HG02642 (cell line): ENCODE measurements at regions not wholly inside any gene's neighbourhood (a gene's known extent, or its start where the extent isn't known, plus 50 kb on each side); places are given as distances from the start of the nearest gene placed in this dataset.
"Not testable (repeated sequence)": the region's sequence is repeated elsewhere in the genome, so short reads cannot be mapped to it uniquely, and the experiment has no call there.

Experiments
- ATAC-seq: cut with Tn5 transposase; IDR thresholded peaks from one replicate; pipeline ENCODE4 v1.9.1; 2021; ENCODE audit warnings: mild to moderate bottlenecking; ENCODE audit not compliant: unreplicated experiment, poor library complexity

DNA sequence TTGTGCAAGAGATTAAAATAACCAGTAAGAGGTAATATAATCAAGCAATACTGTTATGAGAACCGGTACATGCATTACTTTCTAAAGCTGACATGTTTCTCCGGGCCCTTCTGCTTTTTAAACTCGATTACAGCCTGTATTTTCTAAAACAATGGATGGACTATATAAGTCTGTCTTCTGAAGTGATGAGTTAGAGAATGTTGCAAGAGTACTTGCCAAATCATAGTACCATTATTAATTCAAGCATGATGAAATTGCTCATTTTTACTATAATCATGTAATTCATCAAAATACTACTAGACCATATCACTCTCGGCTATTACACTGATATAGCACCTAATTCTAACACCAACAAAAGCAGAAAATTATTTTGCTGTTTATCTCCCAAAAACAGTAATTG lies 1240.3 kb upstream of the ACVR2A start:
- no peak for ATAC-seq

DNA sequence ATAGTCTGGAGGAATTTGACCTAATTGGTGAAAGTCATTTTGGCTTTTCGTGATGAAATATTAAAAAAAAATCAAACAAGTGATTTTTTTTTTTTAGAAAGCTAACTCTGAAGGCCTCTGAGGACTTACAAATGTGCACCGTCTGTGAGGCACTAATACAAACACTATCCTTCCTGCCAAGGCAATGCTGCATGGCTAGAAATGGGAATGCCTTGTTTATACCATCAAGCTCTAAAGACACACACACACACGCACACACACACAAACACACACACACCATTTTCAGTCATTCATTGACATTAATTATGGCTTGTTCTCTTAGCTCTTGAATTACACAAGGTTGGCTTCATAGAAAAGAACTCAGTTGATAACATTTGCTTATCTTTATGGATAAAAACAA lies 1242.0 kb upstream of the ACVR2A start:
- no peak for ATAC-seq

DNA sequence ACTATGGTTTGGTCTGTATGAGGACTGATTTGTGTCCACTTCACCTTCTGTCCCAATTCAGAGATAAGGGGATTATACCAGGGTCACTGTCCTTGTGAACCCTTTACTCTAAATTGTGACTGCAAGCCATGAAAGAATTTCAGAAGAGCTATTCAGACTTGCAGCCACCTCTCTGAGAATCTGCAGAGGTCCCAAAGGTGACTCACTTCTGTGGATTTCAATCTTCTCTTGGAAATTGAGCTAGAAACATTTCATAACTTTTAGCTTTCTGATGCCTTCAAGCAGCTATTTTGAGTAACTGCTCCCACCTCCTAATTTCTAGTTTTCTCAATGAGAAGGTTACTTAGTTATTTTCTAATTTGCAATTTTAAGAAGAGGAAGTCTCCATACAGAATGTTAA lies 1242.4 kb upstream of the ACVR2A start:
- no peak for ATAC-seq

DNA sequence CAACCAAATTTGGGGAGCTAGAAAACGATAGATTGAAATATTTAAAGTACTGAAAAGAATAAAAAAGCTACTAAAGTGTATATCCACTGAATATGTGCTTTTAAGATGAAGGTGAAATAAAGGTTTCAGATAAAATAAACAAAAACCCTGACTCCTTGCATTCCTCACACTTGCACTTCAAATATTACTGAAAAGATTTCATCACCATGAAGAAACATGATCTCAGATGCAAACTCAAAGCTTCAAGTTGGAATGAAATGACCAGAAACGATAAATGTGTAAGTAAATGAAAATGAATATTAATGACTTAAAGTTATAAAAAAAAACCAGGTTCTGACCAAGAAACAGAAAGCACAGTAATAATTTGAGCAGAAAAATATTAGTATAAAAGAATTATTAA lies 1246.0 kb upstream of the ACVR2A start:
- ATAC-seq, result no peak

DNA sequence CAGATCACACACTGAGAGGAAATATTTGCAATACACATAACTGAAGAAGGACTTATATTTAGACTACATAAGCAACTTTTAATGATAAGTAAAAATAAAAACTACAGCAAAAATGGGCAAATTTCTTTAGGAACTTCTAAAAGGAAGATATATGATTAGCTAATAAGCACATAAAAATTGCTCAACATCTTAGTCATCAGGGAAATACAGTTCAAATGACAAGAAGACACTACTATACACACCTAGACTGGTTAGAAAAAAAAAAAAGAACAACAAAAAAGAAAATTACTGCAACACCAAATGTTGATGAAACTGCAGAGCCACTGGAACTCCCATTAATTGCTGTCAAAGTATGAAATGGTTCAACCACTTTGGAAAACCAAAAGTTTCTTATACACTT lies 1247.5 kb upstream of the ACVR2A start:
- no peak for ATAC-seq

DNA sequence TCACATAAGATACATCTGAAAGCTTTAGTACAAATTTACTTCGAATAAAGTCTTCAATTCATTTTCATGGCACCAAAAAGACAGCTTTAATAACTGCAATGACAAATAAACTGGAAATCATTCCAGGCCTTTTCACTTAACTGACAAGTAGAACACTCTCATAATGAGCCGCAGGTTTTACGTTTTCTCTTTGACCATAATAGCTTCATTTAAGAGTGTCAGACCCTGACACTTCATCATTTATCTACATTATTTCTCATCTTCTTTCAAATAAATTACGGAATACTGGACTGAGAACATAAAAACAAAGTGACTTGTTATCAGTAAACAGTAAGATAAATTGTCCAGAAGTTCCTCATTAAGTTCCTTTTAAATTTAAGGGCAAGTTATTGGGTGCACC lies 1252.9 kb upstream of the ACVR2A start:
- ATAC-seq, result no peak

DNA sequence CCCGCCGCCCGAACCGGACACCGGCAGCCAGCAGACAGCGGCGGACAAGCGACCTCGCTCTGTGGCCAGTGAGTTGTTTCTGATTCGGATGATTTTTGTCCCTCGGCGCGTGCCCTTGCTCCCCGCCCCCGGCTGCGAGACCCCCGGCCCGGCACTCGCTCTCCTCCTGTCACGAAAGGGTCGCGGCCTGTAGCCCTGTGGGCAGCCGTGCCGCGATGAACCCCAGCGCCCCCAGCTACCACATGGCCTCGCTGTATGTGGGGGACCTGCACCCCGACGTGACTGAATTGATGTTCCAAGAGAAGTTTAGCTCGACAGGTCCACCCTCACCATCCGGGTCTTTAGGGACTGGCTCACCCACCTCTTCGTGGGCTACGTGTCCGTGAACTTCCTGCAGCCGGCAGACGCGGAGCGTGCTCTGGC lies 1257.5 kb upstream of the ACVR2A start:
- ATAC-seq, result no peak

DNA sequence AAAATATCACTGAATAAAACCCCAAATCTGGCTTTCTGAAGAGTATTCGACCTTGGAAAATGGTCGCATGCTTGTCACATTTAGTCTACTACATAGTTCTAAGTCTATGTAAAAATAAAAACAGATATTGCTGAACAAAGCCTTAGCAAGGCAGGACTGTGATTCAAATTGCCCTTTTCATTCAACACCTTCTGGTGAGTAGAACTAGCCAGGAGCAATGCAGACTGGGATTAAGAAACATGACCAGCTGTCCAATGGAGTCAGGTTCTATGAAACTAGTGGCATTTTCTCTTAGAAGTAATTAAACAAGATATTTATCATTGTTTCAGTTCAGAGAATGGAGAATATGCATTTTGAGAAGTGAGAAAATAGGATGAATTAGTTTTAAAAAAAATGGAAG lies 1260.5 kb upstream of the ACVR2A start:
- no peak for ATAC-seq

DNA sequence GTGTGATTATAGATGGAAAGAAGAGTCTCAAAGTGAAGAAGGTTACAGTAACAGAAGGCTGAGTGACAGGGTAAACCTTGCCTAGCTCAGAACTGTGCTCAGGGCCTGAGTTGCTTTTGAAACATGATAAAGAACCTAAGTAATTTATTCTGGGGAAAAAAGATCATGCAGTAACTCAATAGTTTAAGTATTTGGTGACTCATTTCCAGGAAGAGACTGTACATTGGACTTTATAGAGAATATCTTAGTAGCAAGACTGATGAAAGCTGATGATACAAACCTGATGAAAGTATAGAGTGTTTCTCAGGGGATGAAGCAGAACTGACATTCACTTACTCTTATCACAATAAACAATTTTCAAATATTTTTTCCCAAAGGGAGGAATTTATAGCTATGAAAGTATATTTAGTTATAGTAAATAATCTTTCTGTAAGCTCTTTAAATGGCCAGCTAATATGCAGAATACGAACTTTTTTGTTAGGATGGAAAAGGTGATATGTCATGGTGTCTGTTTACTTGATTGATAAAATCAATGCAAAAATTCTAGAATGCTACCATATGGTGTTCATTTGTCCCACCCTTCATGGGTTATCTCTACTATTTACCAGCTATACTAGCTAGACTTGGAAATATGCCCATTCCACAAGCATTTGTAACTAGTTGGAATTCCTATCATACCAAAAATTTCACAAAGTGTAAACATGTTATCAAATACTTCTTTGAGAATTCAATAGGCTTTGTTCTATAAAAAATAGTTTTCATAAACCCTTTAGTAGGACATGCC lies 1265.5 kb upstream of the ACVR2A start:
- no peak for ATAC-seq

DNA sequence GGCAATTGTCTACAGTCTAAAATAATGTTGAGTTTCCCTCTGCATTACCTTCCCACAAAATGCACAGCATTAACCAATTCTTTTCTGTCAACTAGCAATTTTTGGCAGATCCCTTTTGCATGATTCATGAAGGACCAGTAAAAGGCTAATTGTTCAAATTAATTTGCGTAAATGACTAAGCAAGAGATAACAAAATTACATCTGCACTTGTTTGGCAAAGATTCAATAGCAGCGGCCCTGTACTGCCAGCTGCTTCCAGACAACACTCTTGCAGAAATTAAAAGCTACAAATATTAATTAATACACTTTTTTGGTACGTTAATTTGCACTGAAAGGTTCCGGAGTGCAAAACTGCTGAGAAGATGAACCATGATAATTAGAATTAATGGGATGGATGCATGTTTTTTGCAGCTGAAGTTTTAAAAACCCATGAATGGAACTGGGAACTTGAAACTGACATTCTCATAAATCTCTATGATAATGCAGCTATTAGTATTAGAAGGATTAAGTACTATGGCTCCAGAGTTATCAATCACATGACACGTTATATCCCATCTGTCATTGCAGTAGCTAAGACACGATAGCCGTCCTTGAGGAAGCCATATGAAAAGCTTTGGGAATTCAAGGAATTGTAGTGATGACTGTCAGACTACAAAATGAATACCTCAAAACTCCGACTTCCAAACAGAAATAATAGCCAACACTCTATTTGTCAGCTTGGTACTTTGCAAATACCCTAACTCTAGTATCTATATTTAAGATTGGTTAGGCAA lies 1268.3 kb upstream of the ACVR2A start:
- no peak for ATAC-seq

DNA sequence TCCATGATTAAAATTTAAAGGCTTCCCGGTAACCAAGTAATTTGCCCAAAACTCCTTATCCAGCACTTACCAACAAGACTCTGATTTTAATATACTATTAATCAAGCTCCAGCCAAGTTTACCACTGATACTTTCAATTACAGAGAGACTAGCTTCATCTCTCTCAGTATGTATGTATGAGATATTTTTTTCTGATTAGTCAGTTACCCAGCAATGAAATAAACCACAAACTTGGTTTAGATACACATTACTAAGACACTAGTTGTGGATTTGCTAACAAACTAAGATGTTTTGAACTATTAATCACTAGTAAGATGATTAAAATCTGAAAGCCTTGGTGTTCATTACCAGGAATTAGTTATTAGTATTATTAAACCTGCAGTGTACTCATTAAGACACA lies 1272.2 kb upstream of the ACVR2A start:
- no peak for ATAC-seq

DNA sequence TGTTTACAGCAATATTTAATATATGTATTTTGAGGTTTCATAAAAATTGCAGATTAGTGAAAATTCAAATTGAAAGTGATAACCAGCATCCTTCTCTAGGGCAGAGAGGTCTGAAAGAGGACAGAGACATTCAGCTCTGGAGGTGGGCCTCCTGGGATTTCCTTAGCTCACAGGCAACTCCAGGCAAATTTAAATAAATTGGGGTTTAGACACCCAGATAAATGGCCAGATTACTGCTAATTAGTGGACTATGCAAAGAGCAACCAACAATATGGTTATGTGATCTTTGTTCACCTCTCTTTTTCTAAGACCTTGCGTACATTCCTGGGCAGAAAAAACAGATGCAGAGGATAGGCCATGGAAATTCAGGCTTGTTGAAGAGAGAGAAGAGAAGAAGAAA lies 1282.8 kb upstream of the ACVR2A start:
- no peak for ATAC-seq

DNA sequence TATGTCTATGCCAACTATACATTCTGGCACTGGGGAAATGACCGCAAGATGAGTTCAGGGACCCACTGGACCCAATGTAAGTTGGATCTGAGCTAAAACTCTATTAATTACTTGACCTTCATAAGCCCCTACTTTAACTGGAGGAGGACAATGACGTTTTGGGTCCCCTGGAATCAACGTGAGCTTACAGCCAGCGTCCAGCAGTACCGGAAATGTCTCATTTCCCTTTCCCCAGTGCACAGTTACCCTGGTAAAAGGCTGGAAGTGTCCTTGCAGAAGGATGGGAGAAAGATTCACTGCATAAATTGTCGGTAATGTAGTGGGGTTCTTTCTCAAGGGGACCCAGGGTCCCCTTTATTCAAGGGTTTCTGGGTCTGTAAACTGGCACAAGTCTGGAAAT lies 1297.6 kb upstream of the ACVR2A start:
- ATAC-seq, result no peak

DNA sequence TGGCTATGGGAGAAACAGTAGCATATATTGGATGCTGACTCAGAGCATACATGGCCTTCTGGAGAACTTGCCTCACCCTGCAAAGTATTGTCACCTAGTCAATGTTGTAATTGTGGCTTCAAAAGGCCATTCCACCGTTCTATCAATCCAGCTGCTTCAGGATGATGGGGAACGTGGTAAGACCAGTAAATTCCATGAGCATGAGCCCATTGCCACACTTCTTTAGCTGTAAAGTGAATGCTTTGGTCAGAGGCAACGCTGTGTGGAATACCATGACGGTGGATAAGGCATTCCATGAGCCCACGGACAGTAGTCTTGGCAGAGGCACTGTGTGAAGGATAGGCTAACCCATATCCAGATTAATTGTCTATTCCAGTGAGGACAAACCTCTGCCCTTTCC lies 1300.1 kb upstream of the ACVR2A start:
- no peak for ATAC-seq

DNA sequence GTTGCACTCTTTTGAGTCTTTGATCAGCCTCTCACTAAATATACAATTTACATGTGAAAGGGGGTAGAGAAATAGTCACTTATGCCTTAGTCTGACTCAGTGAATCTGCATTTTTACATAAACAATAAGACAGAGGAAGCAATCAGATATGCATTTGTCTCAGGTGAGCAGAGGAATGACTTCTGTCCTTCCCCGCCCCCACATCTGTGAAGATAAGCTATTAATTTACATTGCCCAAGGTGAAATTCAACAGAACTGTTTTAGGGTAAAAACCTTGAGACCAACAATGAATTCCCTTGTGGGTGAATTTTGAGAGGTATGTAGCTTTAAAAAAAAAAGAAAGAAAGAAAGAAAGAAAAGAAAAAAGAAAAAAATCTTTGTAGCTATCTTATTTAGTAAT lies 1302.9 kb upstream of the ACVR2A start:
- ATAC-seq, result no peak

DNA sequence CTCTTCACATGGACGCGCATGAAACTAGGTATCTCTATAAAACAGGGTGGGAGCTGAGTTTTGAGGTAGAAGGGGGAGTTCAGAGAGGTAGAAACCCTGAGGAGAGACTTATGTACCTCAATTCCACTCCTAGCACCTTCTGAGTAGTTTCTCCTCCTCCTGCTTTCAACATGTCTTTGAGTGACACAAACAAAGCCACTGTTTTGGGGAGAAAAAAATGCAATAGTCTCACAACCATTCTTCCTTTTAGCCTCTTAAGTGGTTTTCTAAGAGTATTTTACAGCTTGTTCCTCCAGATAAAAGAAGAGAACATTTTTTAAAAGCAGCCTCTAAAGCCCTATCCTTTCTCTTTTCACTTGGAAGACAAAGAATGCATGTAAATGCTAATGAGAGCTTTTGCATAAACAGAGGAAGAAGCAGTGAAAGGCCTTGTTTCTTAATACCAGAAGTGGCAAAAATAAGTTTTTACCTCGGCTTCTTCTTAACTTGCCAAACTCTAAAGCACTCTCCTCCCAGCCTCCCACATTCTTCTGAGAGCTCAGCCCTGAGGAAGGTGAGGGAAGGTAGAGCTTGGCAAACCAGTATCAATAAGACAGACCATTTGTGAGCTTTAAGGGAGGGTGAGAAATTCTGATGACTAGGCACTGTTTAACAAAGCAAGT lies 1304.4 kb upstream of the ACVR2A start:
- no peak for ATAC-seq

DNA sequence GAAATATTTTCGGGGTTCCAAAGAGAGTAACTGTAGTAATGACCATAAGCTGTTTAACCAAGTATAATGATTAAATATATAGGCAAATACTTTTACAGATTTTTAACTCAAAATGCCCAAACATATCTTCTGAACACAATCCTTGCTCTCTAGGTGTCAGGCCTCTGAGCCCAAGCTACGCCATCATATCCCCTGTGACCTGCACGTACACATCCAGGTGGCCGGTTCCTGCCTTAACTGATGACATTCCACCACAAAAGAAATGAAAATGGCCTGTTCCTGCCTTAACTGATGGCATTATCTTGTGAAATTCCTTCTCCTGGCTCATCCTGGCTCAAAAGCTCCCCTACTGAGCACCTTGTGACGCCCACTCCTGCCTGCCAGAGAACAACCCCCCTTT lies 1305.1 kb upstream of the ACVR2A start:
- not testable (repeated sequence) for ATAC-seq

DNA sequence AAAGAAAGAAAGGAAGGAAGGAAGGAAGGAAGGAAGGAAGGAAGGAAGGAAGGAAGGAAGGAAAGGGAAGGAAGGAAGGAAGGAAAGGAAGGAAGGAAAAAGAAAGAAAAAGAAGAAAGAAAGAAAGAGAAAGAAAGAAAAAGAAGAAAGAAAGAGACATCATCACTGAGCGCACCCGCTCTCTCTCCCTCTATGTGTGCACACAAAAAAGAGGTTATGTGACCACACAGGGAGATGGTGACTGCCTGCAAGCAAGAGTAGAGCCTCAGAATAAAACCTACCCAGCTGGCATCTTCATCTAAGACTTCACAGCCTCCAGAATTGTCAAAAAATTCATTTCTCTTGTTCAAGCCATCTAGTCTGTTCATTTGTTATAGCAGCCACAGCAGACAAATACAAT lies 1307.4 kb upstream of the ACVR2A start:
- ATAC-seq, result no peak

DNA sequence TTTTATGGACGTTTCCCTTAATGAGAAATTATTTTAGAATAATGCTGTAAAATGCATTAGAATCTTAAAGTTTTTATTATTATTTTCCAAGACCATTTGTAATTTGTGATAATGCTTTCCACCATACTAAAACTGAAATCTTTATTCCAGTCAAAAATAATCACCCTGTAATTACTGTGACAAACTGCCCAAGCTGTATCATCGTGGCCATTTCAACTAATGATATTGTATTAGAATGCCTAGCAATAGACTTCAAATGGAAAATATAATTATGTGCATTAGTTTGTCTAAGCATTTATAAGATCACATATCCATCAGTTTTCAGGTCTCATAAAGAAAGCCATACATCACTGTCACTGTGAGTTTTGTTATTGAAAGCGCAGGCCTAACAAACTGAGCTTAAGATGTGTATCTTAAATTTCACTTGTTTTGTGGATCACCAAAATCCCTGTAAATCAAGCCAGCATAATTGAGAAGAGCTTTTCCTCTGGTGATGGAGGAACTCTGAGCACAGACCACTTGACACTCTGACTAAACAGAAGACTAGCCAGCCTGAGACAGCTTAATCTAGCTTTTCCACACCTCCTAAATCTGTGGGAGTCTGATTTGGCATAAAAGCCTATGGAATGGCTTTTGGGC lies 1312.2 kb upstream of the ACVR2A start:
- ATAC-seq, result no peak

DNA sequence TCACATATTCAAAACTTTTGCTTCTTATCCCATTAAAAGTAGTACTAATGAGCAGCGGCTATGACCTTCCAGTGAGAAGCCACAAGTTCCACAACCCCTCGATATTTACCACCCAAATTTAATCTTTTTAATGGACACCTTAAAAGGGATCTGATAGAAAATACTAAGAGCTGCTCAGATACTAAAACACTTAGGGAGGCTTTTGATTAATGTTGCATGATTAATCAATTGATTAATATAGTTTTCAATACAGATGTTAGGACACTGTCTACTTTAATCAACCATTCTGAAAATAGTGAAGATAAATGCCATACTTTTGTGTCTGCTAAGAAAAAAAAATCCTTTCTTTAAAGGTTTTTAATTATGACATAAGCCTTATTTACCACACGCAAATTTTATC lies 1312.8 kb upstream of the ACVR2A start:
- no peak for ATAC-seq

DNA sequence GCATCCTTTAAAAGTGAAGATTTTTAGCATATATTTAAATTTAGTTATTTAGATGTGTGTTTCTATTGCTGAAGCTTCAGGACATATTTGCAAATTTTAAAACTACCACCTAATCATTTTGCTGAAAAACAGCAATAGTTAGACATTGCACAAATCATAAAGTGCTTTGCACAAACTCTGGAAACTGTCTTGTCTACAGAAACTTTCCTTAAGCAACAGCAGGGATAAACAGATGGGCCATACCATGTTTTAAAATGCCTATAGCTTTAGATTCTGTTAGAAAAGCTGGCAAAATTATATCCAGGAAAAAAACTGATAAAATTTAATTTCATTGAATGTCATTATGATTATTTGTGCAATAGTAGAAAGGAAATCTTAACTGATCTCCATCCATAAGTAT lies 1313.9 kb upstream of the ACVR2A start:
- ATAC-seq, result no peak
